ENCODE measurements at regions not wholly inside any gene's neighbourhood (a gene's known extent, or its start where the extent isn't known, plus 50 kb on each side); places are given as distances from the start of the nearest gene placed in this dataset.
A peak's percentile ranks its signal among the peaks of the same experiment; 100 is the strongest.
"Not testable (repeated sequence)": the region's sequence is repeated elsewhere in the genome, so short reads cannot be mapped to it uniquely, and the experiment has no call there.

DNA sequence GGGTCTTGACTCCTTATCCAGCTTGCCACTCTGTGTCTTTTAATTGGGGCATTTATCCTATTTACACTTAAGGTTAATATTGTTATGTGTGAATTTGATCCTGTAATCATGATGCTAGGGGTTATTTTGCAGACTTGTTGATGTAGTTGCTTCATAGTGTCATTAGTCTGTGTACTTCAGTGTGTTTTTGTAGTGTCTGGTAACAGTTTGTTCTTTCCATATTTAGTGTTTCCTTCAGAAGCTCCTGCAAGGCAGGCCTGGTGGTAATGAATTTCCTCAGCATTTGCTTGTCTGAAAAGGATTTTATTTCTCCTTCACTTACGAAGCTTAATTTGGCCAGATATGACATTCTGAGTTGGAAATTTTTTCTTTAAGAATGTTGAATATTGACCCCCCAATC is 276.0 kb upstream of the USP25 start:
- DNase-seq (ENCODE audit: low read depth in 4 of 4, low spot score in 3 of 4): not testable (repeated sequence)

DNA sequence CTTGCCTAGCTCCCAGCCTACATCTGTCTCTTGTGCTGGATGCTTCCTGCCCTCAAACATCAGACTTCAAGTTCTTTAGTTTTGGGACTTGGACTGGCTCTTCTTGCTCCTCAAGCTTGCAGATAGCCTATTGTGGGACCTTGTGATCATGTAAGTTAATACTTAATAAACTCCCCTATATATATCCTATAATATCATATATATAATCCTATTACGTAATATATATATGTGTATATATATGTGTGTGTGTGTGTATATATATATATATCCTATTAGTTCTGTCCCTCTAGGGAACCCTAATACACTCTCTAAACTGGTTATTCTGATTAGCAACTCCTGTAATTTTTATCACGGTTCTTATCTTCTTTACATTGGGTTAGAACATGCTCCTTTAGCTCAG is 274.9 kb upstream of the USP25 start:
- DNase-seq (ENCODE audit: low read depth in 4 of 4, low spot score in 3 of 4): not testable (repeated sequence)

DNA sequence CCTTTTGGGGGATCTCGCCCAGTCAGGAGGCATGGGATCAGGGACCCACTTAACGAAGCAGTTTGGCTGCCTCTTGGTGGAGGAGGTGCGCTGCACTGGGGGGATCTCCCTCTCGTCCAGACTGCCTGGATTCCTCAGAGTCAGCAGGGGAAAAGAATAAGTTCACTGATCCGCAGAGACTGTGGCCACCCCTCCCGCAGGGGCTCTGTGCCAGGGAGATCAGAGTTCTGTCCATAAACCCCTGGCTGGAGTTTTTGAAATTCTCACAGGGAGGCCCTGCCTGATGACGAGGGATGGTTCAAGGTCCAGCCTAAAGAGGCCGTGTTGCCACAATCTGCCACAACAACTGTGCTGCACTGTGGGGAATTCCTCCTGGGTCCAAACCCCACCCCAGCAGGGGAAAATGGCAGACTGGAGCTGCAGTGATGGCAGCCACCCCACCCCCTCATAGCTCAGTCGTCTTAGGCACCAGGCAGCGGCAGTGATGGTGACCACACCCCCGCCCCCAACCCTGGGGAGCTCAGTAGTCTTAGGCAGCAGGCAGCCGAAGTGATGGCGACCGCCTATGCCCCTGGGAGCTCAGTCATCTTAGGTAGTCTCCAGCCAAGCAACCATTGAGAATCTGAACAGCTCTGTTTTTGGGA is 273.8 kb upstream of the USP25 start:
- no peak for DNase-seq (ENCODE audit: low read depth in 4 of 4, low spot score in 3 of 4)

DNA sequence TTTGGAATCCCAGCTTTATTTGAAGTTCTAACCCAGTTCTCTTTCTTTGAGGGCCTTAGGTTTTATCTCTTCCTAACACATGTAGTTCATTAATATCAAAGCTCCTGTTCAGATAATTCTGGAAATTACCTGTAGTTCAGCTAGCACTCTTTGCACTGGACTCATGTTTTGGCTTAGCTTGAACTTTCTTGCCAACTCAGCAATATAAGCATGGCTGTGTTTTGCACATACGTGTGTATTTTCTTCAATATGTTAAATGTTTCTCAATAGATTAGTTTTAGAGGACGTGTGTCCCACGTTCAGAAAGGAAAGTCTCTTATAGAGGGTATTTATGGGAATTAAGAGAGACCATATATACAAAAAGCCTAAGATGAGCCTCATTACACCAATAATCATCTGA is 271.8 kb upstream of the USP25 start:
- DNase-seq (ENCODE audit: low read depth in 4 of 4, low spot score in 3 of 4): no peak

DNA sequence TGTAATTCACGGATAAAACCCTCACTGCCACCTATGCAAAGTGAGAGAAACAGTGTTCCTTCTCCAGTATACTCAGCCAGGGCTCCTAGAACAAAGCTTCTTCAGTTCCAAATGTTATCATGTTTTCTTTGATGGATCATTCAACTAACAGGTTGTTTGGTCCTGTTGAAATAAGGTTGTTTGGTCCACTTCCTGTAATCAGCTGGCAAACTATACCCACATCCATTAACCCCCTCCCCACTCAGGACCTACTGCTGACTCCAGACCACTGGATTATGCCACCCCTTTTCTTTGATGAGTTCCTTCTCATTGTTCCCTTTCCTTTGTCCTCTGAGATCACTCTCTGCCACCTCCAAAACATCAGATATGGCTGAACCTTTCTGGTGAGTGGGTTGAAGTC is 267.7 kb upstream of the USP25 start:
- no peak for DNase-seq (ENCODE audit: low read depth in 4 of 4, low spot score in 3 of 4)

DNA sequence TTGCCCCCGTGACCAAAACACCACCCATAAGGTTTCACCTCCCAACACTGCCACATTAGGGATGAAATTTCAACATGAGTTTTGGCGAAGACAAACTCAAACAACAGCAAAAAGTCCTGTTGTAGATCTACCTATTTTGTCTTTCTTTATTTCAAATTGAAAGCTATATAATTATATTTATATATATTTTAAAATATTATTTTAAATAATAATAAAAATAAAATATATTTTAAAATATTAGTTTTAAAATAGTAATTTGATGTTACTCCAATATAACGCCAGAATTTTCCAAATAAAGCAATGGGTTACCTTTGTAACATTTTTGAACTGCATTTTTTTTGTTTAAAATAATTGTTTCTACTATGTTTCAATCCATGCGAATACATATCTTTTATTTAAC is 263.5 kb upstream of the USP25 start:
- no peak for DNase-seq (ENCODE audit: low read depth in 4 of 4, low spot score in 3 of 4)

DNA sequence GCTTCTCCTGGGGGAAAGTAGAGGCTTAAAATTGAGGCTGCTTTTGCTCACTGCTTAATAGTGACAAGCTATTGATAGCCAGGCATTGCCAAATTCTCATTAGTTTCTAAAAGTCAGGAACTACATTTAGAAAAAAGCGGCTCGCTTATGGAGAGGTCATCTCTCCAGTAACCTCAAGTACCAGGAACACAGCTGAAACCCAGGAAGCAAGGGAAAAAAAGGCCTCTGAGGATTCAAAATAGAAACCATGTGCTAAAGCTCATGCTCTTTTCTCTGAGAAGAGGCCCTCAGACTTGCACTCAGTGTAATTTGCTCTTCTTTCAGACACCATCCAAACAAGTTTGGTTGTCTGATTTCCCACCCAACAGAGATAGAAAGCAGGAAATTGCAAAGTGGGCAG is 261.4 kb upstream of the USP25 start:
- DNase-seq (ENCODE audit: low read depth in 4 of 4, low spot score in 3 of 4): no peak

DNA sequence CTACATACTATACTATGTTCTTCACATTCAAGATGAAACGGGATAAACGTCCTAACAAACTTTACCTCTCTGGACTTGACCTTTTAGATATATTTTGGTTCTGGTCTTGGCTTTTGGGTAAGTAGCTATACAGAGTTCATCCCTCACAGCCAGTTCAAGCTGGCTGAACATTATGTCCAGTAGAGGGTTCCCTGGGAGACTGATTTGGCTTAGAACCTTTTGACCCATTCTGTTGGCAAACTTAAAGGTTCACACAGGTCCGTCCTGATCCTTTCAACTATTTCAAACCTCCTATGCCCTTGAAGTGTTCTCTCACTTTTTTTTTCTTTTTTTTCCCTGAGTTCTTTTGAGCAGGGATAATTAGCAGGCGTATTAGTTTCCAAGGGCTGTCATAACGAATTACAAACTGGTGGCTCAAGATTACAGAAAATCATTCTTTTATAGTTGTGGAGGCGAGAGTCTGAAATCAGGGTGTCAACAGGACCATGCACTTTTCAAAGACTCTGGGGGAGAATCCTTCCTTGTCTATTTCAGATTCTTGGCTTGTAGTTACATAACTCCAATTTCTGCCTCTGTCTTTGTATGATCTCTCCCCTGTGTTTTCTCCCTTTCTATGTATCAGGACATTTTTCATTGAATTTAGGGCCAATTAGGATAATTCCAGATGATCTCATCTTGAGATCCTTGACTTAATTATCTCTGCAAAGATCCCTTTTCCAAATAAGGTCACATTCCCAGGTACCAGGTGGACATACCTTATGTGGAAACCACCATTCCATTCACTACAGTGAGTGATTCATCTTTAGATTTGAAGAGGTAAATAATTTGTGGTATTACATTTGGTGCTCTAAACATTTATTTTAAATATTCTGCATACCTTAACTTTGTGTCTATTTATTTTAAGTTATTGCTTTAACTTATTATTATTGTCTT is 257.4 kb upstream of the USP25 start:
- no peak for DNase-seq (ENCODE audit: low read depth in 4 of 4, low spot score in 3 of 4)

DNA sequence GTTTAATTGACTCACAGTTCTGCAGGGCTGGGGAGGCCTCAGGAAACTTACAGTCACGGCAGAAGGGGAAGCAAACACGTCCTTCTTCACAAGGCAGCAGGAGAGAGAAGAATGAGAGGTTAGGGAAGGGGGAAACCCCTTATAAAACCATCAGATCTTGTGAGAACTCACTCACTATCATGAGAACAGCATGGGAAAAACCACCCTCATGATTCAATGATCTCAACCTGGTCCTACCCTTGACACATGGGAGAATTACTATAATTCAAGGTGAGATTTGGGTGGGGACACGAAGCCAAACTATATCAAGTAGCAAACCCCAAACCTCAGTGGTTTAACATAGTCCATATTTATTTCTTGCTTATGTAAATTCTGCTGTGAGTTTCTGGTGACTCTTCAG is 252.0 kb upstream of the USP25 start:
- DNase-seq (ENCODE audit: low read depth in 4 of 4, low spot score in 3 of 4): not testable (repeated sequence)

DNA sequence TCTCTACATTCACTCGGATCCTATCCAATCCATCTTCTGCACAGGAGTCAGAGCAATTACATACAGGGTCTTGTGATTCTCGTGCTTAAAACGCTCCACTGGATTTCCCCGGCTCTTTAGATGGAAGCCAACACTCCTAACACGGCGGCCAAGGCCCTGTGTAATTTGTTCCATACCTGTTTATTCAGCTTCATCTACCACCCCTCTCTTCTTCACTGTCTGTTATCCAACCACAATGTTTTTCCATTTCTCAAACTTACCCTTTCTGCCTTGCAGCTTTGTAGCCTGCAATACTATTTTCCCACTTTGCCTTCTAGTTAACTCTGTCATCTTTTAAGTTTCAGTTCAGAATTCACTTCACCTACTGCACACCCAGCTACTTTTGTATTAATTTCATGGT is 249.6 kb upstream of the USP25 start:
- DNase-seq (ENCODE audit: low read depth in 4 of 4, low spot score in 3 of 4): no peak

DNA sequence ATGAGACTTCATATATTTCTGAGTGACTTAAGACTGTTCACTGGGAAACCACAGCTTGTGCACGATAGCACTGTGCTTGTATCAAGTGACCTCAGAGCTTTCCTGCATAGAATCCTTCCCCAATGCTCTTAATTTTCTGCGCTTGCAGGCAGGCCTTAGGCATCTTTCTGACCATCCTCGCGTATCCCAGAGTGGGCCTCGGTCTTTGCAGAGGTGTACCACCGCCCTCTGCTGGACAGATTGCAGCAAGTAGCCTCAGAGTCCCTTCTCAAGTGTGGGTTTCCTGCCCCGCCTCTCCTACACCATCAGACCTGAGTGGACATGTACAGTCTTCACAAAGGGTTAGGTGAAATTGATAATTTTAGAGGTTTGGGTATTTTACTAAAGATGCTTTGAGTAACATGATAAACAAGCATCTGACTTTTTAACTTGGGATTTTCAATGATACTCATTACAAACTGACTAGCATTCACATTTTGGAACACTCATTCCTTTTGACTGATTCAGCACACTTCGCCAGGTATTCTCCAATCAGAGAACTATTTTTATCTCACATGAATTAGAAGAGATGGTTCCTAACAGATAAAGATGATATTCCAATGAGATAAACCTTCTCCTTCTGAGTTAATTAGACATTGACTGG is 246.5 kb upstream of the USP25 start:
- DNase-seq (ENCODE audit: low read depth in 4 of 4, low spot score in 3 of 4): peak; percentile 71 to 85 (median 84)

DNA sequence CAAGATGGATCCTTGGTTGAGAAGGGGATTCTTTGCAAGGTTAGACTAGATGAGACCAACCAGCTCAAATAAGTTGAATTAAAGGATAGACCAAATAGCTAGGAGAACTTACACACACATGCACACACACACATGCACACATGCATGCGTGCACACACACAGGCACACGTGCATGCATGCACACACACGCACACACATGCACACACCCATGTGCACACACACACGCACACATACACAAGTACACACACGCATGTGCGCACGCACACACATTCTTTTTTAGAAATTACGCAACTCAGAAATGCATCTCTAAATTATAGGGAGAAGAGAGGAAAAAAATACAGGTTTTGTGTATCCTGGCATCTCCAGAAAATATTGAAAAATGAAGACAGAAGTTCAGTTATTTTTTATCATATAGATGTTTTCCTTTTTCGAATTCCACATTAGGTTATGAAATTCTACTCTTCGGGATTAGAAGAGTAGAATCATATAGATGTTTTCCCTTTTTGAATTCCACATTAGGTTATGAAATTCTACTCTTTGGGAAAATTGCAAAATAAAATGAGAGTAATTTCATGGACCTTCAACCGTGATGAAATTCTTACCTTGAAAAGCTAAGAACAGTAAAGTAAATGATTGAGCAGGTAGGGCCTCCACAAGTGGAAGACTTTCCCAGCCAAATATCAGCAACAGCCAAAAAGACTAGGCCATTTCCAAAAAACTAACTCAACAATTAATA is 243.2 kb upstream of the USP25 start:
- DNase-seq (ENCODE audit: low read depth in 4 of 4, low spot score in 3 of 4): no peak

DNA sequence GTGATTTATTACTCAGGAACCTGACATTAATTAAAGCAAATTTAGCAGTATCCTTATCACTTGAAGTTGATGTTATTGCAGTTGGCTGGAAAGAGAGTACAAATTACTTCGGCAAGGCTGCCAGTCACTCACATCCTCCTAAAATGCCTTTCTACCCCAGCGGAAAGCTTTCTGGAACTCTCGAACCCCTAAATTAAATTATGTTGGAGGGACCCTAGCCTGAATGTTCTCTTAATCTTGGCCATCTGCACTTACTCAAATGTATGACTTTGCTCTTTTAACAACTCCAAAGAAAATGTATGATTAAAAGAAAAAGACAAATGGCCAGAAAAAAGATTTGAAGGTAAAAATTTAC is 242.6 kb upstream of the USP25 start:
- peak in 1 of 4 donors; percentile 33 for DNase-seq (ENCODE audit: low read depth in 4 of 4, low spot score in 3 of 4)

DNA sequence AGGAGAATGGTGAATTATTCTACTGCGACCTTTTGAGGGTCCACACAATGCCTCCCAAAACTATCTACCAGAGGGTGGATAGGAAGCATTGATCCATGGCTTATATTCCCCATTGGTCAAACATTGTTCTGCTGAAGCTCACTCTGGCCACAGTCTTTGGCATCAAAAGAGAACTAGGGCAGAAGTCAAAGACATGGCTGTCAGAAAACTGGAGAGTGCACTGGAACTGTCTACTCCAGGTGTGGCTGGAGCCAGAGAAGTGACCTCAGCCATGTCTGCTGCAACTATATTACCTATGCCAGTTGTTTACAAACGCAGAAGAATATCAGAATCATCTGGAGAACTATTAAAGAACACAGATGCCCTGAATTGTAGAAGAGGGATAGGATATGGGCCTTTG is 238.7 kb upstream of the USP25 start:
- no peak for DNase-seq (ENCODE audit: low read depth in 4 of 4, low spot score in 3 of 4)

DNA sequence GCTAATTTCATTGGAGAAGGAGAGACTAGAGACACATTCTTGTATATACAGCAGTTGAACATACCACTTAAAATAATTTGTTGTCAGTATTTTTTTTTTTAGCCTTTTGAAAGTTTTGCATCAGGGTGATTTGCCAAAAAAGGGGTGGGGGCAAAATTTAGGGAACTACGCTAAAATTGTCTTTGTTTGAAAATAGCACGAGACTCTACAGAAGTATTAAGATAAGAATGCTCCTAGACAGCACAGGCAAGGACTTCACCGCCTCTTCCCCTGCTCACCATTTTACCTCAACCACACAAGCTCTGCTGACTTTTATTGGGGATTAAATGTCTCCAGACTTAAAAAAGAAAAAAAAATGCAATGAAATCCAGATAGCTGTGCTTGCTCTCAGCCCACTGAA is 236.1 kb upstream of the USP25 start:
- DNase-seq (ENCODE audit: low read depth in 4 of 4, low spot score in 3 of 4): no peak

DNA sequence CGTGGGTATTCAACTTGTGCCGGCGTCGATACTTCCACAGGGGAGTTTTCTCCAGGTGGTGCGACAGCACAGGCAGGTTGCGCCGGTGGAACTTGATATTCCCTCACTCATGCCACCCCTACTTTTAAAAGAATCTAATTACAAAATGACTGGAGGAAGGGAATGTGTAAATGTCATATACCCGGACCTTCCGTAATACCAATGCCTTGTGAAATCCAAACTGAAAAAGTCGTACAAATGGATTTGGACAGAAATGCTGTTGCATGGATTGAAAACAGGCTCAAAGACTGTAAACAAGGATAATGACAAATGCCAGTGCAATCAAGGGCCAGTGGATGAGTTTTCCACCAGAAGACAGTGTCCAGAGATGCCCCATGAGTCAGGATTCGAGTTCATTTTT is 235.3 kb upstream of the USP25 start:
- no peak for DNase-seq (ENCODE audit: low read depth in 4 of 4, low spot score in 3 of 4)

DNA sequence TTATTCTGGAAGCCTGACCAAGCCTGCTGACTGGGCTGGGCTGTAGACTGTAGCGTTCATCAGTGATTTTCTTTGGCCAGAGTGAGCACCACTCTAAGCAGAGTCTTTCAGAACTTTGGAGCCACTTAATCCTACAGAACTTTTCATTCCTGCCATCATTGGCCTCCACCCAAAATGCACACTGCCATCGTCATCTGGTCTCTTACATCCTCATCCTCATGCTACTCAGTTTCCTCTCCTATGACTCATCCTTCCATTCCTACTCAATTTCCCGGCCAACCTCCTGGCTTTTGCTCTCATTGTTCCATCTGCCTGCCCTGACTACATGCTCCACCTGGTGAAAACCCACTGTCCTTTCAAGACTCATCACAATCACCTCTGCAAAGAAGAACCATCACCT is 233.8 kb upstream of the USP25 start:
- DNase-seq (ENCODE audit: low read depth in 4 of 4, low spot score in 3 of 4): no peak

DNA sequence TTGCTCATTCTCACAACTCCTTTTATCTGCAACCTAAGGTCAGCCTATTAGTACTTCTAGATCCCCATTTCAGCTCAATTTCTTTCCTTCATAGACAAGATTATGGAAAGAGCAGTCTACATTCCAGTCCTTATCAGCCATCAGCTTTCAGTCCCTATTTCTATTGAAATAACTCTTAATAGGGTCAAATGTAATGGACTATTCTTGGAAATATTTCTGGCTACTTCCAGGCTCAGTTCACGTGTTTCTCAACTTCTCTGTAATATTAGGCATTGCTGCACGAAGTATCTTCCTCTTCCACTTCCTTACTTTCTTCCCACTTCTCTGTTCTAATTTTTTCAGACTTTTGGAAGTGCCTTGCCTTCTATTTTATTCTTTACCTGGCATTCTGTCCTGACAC is 232.9 kb upstream of the USP25 start:
- DNase-seq (ENCODE audit: low read depth in 4 of 4, low spot score in 3 of 4): no peak

DNA sequence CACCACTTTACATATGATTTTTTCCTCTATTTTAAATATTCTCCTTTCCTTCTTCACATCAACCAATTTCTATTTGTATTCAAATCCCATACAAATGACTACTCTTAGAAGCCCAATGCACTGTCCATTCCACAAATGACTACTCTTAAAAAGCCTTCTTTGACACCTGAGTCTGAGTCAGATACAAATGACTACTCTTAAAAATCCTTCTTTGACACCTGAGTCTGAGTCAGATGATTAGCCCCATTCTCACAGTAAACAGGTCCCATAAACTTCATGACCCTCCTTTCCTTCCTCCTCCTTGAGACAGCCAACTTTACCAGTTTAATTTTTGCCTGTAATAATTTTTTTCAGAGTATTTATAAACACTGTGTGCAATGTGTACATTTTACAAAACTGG is 231.3 kb upstream of the USP25 start:
- no peak for DNase-seq (ENCODE audit: low read depth in 4 of 4, low spot score in 3 of 4)

DNA sequence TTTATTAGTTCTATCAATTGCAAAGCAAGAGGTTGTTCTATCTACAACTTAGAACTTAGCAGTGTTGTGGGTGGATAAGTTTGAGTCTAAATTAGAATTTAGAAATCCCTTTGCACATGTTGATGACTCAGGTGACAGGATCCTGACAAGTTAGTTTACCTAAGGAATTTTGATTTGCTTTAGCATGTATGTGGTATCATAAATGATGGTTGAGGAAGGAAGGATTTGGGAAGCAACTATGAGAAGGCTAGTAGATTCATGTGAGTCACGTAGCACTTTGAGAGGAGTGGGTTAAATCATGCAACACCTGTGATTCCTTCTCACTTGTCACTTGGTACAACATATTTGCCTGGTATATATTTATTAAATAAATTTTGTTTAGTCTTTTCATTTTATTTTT is 223.7 kb upstream of the USP25 start:
- no peak for DNase-seq (ENCODE audit: low read depth in 4 of 4, low spot score in 3 of 4)

DNA sequence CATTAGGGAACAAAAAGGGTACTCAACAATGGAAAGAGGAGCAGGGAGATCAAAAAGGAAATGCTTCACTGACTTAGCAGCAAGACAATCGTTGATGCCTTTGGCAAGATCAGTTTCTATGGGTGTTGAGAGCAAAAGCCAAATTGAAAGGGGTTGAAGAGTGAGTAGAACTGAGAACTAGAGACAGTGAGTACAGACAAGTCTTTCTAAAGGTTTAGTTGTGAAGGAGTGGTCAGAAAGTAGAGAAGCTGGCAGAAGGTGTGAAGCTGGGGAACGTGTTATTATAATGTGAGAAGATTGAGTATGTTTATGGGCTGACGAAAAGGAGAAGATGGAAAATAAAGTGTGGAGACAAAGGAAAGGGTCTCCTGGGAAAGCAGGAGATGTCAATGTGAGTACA is 221.2 kb upstream of the USP25 start:
- no peak for DNase-seq (ENCODE audit: low read depth in 4 of 4, low spot score in 3 of 4)
